ENCODE measurements at regions not wholly inside any gene's neighbourhood (a gene's known extent, or its start where the extent isn't known, plus 50 kb on each side); places are given as distances from the start of the nearest gene placed in this dataset.
A peak's percentile ranks its signal among the peaks of the same experiment; 100 is the strongest.

GRCh38 chr3:194840661-194841514 lies 155.2 kb downstream of the FAM43A start:
- ATAC-seq (peak; percentile 80), DNase-seq (no peak)
- Histone ChIP-seq H3K4me1 (ENCODE audit: low read depth) (no peaks in the 10 kb centered on the region), H3K4me3 (no peak overlapping the region), H3K36me3 (ENCODE audit: low read depth) (no peaks in the 10 kb centered on the region), H3K9me3 (no peaks in the 10 kb centered on the region)
- TF ChIP-seq CTCF (IDR thresholded peaks at IDR 0.05), result no peak
- intact Hi-C loops (cut with DNase I, micrococcal nuclease), result no loop called here

- intact Hi-C loops (cut with DNase I, micrococcal nuclease), result no loop called here
- Histone ChIP-seq H3K36me3 (ENCODE audit: low read depth) (no peaks in the 10 kb centered on the region), H3K9me3 (no peaks in the 10 kb centered on the region), H3K4me1 (ENCODE audit: low read depth) (no peaks in the 10 kb centered on the region), H3K4me3 (no peak overlapping the region)
- ATAC-seq, result no peak
- DNase-seq, result no peak
- TF ChIP-seq CTCF (IDR thresholded peaks at IDR 0.05), result no peak
Observed at GRCh38 chr3:194841515-194841841, 155.8 kb downstream of the FAM43A start.

- TF ChIP-seq CTCF (IDR thresholded peaks at IDR 0.05), result no peak
- Histone ChIP-seq H3K9me3 (no peaks in the 10 kb centered on the region), H3K36me3 (ENCODE audit: low read depth) (no peaks in the 10 kb centered on the region), H3K4me3 (no peak overlapping the region), H3K4me1 (ENCODE audit: low read depth) (no peaks in the 10 kb centered on the region)
- intact Hi-C loops (cut with DNase I, micrococcal nuclease), result no loop called here
- ATAC-seq (no peak), DNase-seq (no peak)
Observed at GRCh38 chr3:194843556-194843955, 157.9 kb downstream of the FAM43A start.

DNA sequence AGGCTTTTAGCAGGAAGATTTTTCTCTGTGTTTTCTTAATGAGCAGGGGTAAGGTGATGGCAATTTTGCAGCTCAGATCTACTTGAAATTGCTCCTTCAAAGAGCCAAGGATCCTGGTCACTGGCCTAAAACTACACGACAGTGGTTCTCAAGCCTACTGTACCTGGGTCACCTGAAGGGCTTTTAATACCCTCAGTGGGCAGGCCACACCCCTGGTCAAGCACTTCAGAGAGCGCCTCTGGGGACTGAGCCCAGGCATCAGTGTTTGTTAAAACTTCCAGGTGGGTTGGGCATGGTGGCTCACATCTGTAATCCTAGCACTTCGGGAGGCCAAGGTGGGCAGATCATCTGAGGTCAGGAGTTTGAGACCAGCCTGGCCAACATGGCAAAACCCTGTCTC lies 158.4 kb downstream of the FAM43A start:
- ATAC-seq (no peak), DNase-seq (no peak)
- no peak for TF ChIP-seq CTCF (IDR thresholded peaks at IDR 0.05)
- peaks cover 2% of the 10 kb centered on the region for H3K4me1 ChIP-seq (ENCODE audit: low read depth)
- intact Hi-C loops (cut with DNase I, micrococcal nuclease), result no loop called here
- no peaks in the 10 kb centered on the region for H3K9me3 ChIP-seq
- H3K36me3 ChIP-seq (ENCODE audit: low read depth), result no peaks in the 10 kb centered on the region
- no peak overlapping the region for H3K4me3 ChIP-seq

GRCh38 chr3:194849166-194849875 lies 163.6 kb downstream of the FAM43A start:
- no peak for TF ChIP-seq CTCF (IDR thresholded peaks at IDR 0.05)
- DNase-seq, result no peak
- Histone ChIP-seq H3K9me3 (no peaks in the 10 kb centered on the region), H3K36me3 (ENCODE audit: low read depth) (no peaks in the 10 kb centered on the region), H3K4me1 (ENCODE audit: low read depth) (peaks cover 7% of the 10 kb centered on the region), H3K4me3 (no peak overlapping the region)
- peak; percentile 46 for ATAC-seq
- intact Hi-C loops (cut with DNase I, micrococcal nuclease), result no loop called here
